Common myeloid progenitor, CD34-positive (primary cell): ENCODE measurements at regions not wholly inside any gene's neighbourhood (a gene's known extent, or its start where the extent isn't known, plus 50 kb on each side); places are given as distances from the start of the nearest gene placed in this dataset.

Experiments
- CTCF ChIA-PET: fragments of 350-600 bp; sonication (Branson Sonifier 250); formaldehyde crosslinking; loops from one replicate; lab custom pipeline; 2021; ENCODE audit warnings: antibody characterized with exemption; lab: Charles Lee
- POLR2A ChIA-PET: fragments of 350-600 bp; sonication (Branson Sonifier 250); formaldehyde crosslinking; loops from one replicate; lab custom pipeline; 2021; ENCODE audit warnings: antibody characterized with exemption; lab: Charles Lee
- DNase-seq, 3 donors: peaks; one replicate each; pipeline versions ENCODE4 v3.0.0 to v3.0.0-alpha.2; 2013
- H3K27ac ChIP-seq, 2 experiments: 1 replicate in 1 of 2; 2 replicates in 1 of 2; pipeline ENCODE4 v1.7.0; 2013; ENCODE audit warnings: inconsistent platforms in 2 of 2, low read length in 2 of 2, mild to moderate bottlenecking in 2 of 2, low read depth in 1 of 2, moderate library complexity in 1 of 2; ENCODE audit not compliant: severe bottlenecking in 2 of 2, insufficient read depth in 1 of 2, poor library complexity in 1 of 2
- H3K27me3 ChIP-seq, 5 experiments: replicated peaks in 2 of 5; 1 replicate in 3 of 5; 2 replicates in 2 of 5; pipeline versions ENCODE4 v1.6.1 to v1.7.0; 2013; ENCODE audit warnings: low read length in 4 of 5, mild to moderate bottlenecking in 2 of 5, moderate library complexity in 2 of 5, inconsistent platforms in 1 of 5; ENCODE audit not compliant: insufficient read depth in 5 of 5, control insufficient read depth in 4 of 5
- H3K36me3 ChIP-seq, 4 experiments: 1 replicate in 2 of 4; 2 replicates in 2 of 4; pipeline versions ENCODE4 v1.6.1 to v1.7.0; 2013; ENCODE audit warnings: low read length in 3 of 4, control low read depth in 1 of 4, mild to moderate bottlenecking in 1 of 4; ENCODE audit not compliant: control insufficient read depth in 4 of 4, insufficient read depth in 4 of 4
- H3K4me1 ChIP-seq, 4 experiments: 1 replicate in 3 of 4; 2 replicates in 1 of 4; pipeline versions ENCODE4 v1.6.1 to v1.7.1; 2013; ENCODE audit warnings: low read length in 3 of 4, mild to moderate bottlenecking in 3 of 4, control low read depth in 1 of 4, inconsistent platforms in 1 of 4, moderate library complexity in 1 of 4; ENCODE audit not compliant: control insufficient read depth in 4 of 4, insufficient read depth in 4 of 4; ENCODE audit errors: control extremely low read depth in 1 of 4
- H3K4me3 ChIP-seq, 7 experiments: 1 replicate in 4 of 7; 2 replicates in 3 of 7; pipeline versions ENCODE4 v1.5.1 to v1.7.0; 2013; ENCODE audit warnings: mild to moderate bottlenecking in 7 of 7, low read length in 6 of 7, moderate library complexity in 6 of 7, inconsistent platforms in 2 of 7, low read depth in 2 of 7, control low read depth in 1 of 7; ENCODE audit not compliant: insufficient read depth in 4 of 7, control insufficient read depth in 1 of 7; ENCODE audit errors: extremely low read depth in 1 of 7
- H3K9me3 ChIP-seq, 5 experiments: 1 replicate in 4 of 5; 2 replicates in 1 of 5; pipeline versions ENCODE4 v1.6.1 to v1.7.1; 2013; ENCODE audit warnings: low read length in 4 of 5, mild to moderate bottlenecking in 2 of 5, inconsistent platforms in 1 of 5, low read depth in 1 of 5, moderate library complexity in 1 of 5; ENCODE audit not compliant: control insufficient read depth in 4 of 5, insufficient read depth in 2 of 5; ENCODE audit errors: control extremely low read depth in 1 of 5
- WGBS: methylation state at CpG from one replicate; pipeline ENCODE4 v1.1.5; 2013; ENCODE audit not compliant: insufficient coverage; 5-methylcytosine and 5-hydroxymethylcytosine counted together

GRCh38 chr12:5096241-5096924 lies 52.7 kb downstream of the KCNA5 start:
- ChIA-PET CTCF (interaction anchor here (2.0 kb wide), 1 partner anchor 12 kb away, joined by 4 read pairs; no protein-coding TSS in a partner anchor), POLR2A (no interaction called here)
- Histone ChIP-seq H3K27me3 (peaks cover 0 to 10% (median 5%) of the 10 kb centered on the region in 5 experiments), H3K4me3 (no peak overlapping the region), H3K36me3 (no peaks in the 10 kb centered on the region), H3K27ac (no peak overlapping the region), H3K9me3 (no peaks in the 10 kb centered on the region), H3K4me1 (no peaks in the 10 kb centered on the region)
- DNase-seq = no peak
- 96% methylated on average over 8 of the region's 8 CpGs for WGBS

DNA sequence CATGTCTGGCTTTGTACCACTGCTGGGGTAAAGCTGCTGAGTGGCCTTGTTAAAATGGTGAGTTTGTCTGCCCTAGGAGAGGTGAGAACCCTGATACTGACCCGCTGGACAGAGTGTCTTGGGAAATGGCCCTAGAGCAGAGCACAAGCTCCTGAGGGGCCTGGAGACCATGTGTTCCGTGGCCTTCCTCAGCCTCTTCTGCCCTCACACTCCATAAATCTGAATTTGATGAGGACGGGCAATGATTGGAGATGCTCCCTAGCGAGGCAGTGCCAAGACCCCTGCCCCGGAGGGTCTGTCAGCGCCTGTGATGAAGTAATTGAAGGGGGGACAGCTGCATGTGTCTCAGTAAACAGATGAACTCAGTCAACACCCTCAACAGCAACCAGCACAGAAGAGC lies 54.1 kb downstream of the KCNA5 start:
- Histone ChIP-seq H3K27me3 (peaks cover 0 to 10% (median 5%) of the 10 kb centered on the region in 5 experiments), H3K4me1 (no peaks in the 10 kb centered on the region), H3K9me3 (no peaks in the 10 kb centered on the region), H3K36me3 (no peaks in the 10 kb centered on the region), H3K27ac (no peak overlapping the region), H3K4me3 (no peak overlapping the region)
- ChIA-PET POLR2A (no interaction called here), CTCF (interaction anchor here (2.0 kb wide), 1 partner anchor 14 kb away, joined by 4 read pairs; no protein-coding TSS in a partner anchor)
- WGBS = 88% methylated on average over 1 of the region's 6 CpGs
- no peak for DNase-seq

GRCh38 chr12:5099136-5099535 lies 55.5 kb downstream of the KCNA5 start:
- no peaks in the 10 kb centered on the region for H3K36me3 ChIP-seq
- no peak overlapping the region for H3K27ac ChIP-seq
- no peak for DNase-seq
- CTCF ChIA-PET = no interaction called here
- WGBS = 98% methylated on average over 13 of the region's 13 CpGs
- POLR2A ChIA-PET = no interaction called here
- peaks cover 0 to 9% (median 5%) of the 10 kb centered on the region in 5 experiments for H3K27me3 ChIP-seq
- H3K9me3 ChIP-seq = no peaks in the 10 kb centered on the region
- no peak overlapping the region for H3K4me3 ChIP-seq
- H3K4me1 ChIP-seq = peaks cover 0 to under 1% (median 0%) of the 10 kb centered on the region in 4 experiments

DNA sequence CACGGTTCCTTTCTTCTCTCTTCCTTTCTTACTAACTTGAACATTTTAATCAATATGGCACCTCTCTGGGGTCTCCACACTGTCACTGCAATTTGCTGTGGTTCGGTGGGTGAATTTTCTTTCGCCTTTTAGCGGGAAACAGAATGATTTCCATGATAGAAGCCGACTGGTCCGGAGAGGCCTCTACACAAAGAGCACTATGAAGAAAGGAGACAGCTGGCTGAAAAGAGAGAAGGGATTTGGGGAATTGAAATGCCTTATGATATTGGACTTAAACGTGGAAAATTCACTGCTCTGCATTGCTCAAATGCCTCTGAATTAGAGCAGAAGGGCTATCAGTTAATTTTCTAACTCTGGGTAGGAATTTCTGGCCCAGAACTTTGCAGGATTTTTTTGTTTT lies 55.9 kb downstream of the KCNA5 start:
- CTCF ChIA-PET = no interaction called here
- no peak overlapping the region for H3K4me3 ChIP-seq
- no peak overlapping the region for H3K27ac ChIP-seq
- WGBS = 100% methylated on average over 7 of the region's 7 CpGs
- no peaks in the 10 kb centered on the region for H3K36me3 ChIP-seq
- no peaks in the 10 kb centered on the region for H3K9me3 ChIP-seq
- POLR2A ChIA-PET = no interaction called here
- peaks cover 0 to 7% (median 5%) of the 10 kb centered on the region in 5 experiments for H3K27me3 ChIP-seq
- no peak for DNase-seq
- peaks cover 0 to 5% (median 2%) of the 10 kb centered on the region in 4 experiments for H3K4me1 ChIP-seq

- DNase-seq = no peak
- H3K4me1 ChIP-seq = peaks cover 0 to 6% (median 2%) of the 10 kb centered on the region in 4 experiments
- no peak overlapping the region for H3K4me3 ChIP-seq
- H3K36me3 ChIP-seq = no peaks in the 10 kb centered on the region
- H3K27me3 ChIP-seq = peaks cover 0 to 3% (median 0%) of the 10 kb centered on the region in 5 experiments
- H3K9me3 ChIP-seq = no peaks in the 10 kb centered on the region
- WGBS = 95% methylated on average over 3 of the region's 3 CpGs
- ChIA-PET CTCF (no interaction called here), POLR2A (no interaction called here)
- H3K27ac ChIP-seq = no peak overlapping the region
These were observed 58.0 kb downstream of the KCNA5 start for GRCh38 chr12:5101686-5102085.

- Histone ChIP-seq H3K27me3 (peaks cover 0 to 3% (median 0%) of the 10 kb centered on the region in 5 experiments), H3K27ac (no peak overlapping the region), H3K9me3 (no peaks in the 10 kb centered on the region), H3K4me3 (no peak overlapping the region), H3K36me3 (no peaks in the 10 kb centered on the region), H3K4me1 (peaks cover 0 to 6% (median 2%) of the 10 kb centered on the region in 4 experiments)
- WGBS = 100% methylated on average over 4 of the region's 5 CpGs
- DNase-seq = no peak
- ChIA-PET CTCF (no interaction called here), POLR2A (no interaction called here)
These were observed 58.6 kb downstream of the KCNA5 start for GRCh38 chr12:5102261-5102789.

DNA sequence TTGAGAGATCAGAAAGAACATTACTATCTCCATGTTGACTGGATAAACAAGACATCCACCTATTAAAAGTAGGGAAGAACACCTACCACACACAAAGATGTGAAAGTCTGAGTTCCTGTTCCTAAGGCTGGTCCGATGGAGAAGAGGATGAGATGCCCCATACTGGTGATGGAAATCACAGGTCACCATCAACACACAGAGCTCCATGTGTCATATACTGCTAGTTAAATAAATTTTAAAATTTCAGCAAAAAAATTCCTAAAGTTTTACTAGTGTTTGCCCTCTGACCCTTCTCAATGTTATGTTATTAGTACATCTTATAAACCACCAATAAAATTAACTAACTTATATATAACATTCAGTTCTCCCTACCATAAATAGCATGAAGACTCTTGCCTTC lies 59.1 kb downstream of the KCNA5 start:
- Histone ChIP-seq H3K4me3 (no peak overlapping the region), H3K36me3 (no peaks in the 10 kb centered on the region), H3K27ac (no peak overlapping the region), H3K4me1 (peaks cover 0 to 6% (median 2%) of the 10 kb centered on the region in 4 experiments), H3K27me3 (peaks cover 0 to 3% (median 0%) of the 10 kb centered on the region in 5 experiments), H3K9me3 (no peaks in the 10 kb centered on the region)
- ChIA-PET POLR2A (no interaction called here), CTCF (no interaction called here)
- DNase-seq = no peak
- WGBS = no CpG with 5 or more reads among the region's 1 CpG
